H1 (cell line): ENCODE measurements at regions not wholly inside any gene's neighbourhood (a gene's known extent, or its start where the extent isn't known, plus 50 kb on each side); places are given as distances from the start of the nearest gene placed in this dataset.

Experiments
- CTCF ChIA-PET: fragments of 300-600 bp; sonication (Branson Sonifier 250); formaldehyde crosslinking; loops from one replicate; lab custom pipeline; 2021; ENCODE audit not compliant: partially characterized antibody; lab: Charles Lee
- POLR2A ChIA-PET: fragments of 300-600 bp; sonication (Branson Sonifier 250); formaldehyde crosslinking; loops from one replicate; lab custom pipeline; 2021; ENCODE audit warnings: inconsistent platforms; ENCODE audit not compliant: partially characterized antibody; lab: Charles Lee
- DNase-seq, 2 experiments: peaks; one replicate each; pipeline versions ENCODE4 v3.0.0 to v3.0.0-alpha.2; 2010 to 2022; ENCODE audit warnings: low spot score in 2 of 2, low read depth in 1 of 2, mixed read lengths in 1 of 2
- FAIRE-seq: peaks from 2 replicates; lab custom pipeline; 2011; peaks lifted over from hg19 to GRCh38; lab: Jason Lieb, UNC
- H2AFZ ChIP-seq: 2 replicates; pipeline ENCODE4 v1.8.1; 2012; ENCODE audit warnings: low read length, inconsistent platforms
- H2AK5ac ChIP-seq: 2 replicates; pipeline ENCODE4 v1.6.1; 2013; ENCODE audit warnings: low read depth, low read length
- H2BK120ac ChIP-seq: replicated peaks from 2 replicates; pipeline ENCODE3; 2013; ENCODE audit warnings: low read depth, low read length, inconsistent platforms
- H2BK12ac ChIP-seq: 2 replicates; pipeline ENCODE4 v1.6.1; 2013; ENCODE audit warnings: low read depth, low read length
- H2BK15ac ChIP-seq: 2 replicates; pipeline ENCODE4 v1.6.1; 2013; ENCODE audit warnings: low read length
- H2BK20ac ChIP-seq: 2 replicates; pipeline ENCODE4 v1.6.1; 2013; ENCODE audit warnings: low read length
- H2BK5ac ChIP-seq: 2 replicates; pipeline ENCODE4 v1.6.1; 2013; ENCODE audit warnings: low read depth, low read length
- H3K14ac ChIP-seq: 2 replicates; pipeline ENCODE4 v1.6.1; 2013; ENCODE audit warnings: inconsistent platforms; ENCODE audit not compliant: insufficient read length
- H3K18ac ChIP-seq: 2 replicates; pipeline ENCODE4 v1.6.1; 2013; ENCODE audit warnings: low read length; ENCODE audit errors: extremely low read depth
- H3K23ac ChIP-seq: 2 replicates; pipeline ENCODE4 v1.6.1; 2013; ENCODE audit warnings: inconsistent platforms; ENCODE audit not compliant: insufficient read length
- H3K23me2 ChIP-seq: 2 replicates; pipeline ENCODE4 v1.6.1; 2013; ENCODE audit warnings: low read depth, low read length
- H3K27ac ChIP-seq: 2 replicates; pipeline ENCODE4 v1.6.1; 2011; ENCODE audit warnings: low read depth, low read length, inconsistent platforms
- H3K27me3 ChIP-seq, 4 experiments: replicated peaks in 1 of 4; 1 replicate in 1 of 4; 2 replicates in 3 of 4; pipeline versions ENCODE4 v1.6.1 to v1.8.1; 2011 to 2013; ENCODE audit warnings: low read length in 3 of 4, mild to moderate bottlenecking in 3 of 4, inconsistent platforms in 2 of 4, mixed read lengths in 2 of 4, moderate library complexity in 1 of 4; ENCODE audit not compliant: control insufficient read depth in 3 of 4, insufficient read depth in 3 of 4; ENCODE audit errors: extremely low read depth in 1 of 4
- H3K36me3 ChIP-seq, 4 experiments: 2 replicates each; pipeline versions ENCODE4 v1.6.1 to v1.8.1; 2011 to 2013; ENCODE audit warnings: mild to moderate bottlenecking in 4 of 4, low read length in 3 of 4, moderate library complexity in 2 of 4, control low read depth in 1 of 4, inconsistent platforms in 1 of 4; ENCODE audit not compliant: insufficient read depth in 4 of 4, control insufficient read depth in 2 of 4
- H3K4ac ChIP-seq: replicated peaks from 2 replicates; pipeline ENCODE3; 2013; ENCODE audit warnings: low read length, low read depth, mixed read lengths, inconsistent platforms; ENCODE audit not compliant: insufficient read length
- H3K4me1 ChIP-seq, 4 experiments: replicated peaks in 1 of 4; 1 replicate in 1 of 4; 2 replicates in 3 of 4; pipeline versions ENCODE4 v1.6.1 to v1.8.1; 2011 to 2013; ENCODE audit warnings: low read length in 3 of 4, inconsistent platforms in 2 of 4, mixed read lengths in 1 of 4; ENCODE audit not compliant: insufficient read depth in 4 of 4, control insufficient read depth in 3 of 4
- H3K4me2 ChIP-seq, 2 experiments: 2 replicates each; pipeline versions ENCODE4 v1.6.1 to v1.8.1; 2011 to 2013; ENCODE audit warnings: low read depth in 2 of 2, low read length in 2 of 2, control low read depth in 1 of 2, inconsistent platforms in 1 of 2, mild to moderate bottlenecking in 1 of 2; ENCODE audit not compliant: insufficient read depth in 1 of 2
- H3K4me3 ChIP-seq, 4 experiments: fragments of 200-600, 300-600 bp in 1 of 4; sonication (generic), shearing (Covaris generic), sonication (Bioruptor Twin) in 1 of 4; 2 replicates each; pipeline versions ENCODE4 v1.5.1 to v1.8.1; 2011 to 2016; ENCODE audit warnings: low read length in 4 of 4, low read depth in 3 of 4, control low read depth in 2 of 4, inconsistent platforms in 2 of 4, mild to moderate bottlenecking in 2 of 4, mixed read lengths in 1 of 4, moderate library complexity in 1 of 4; ENCODE audit not compliant: insufficient read depth in 2 of 4; ENCODE audit errors: extremely low read depth in 1 of 4
- H3K56ac ChIP-seq: replicated peaks from 2 replicates; pipeline ENCODE3; 2013; ENCODE audit warnings: low read depth, mild to moderate bottlenecking, mixed read lengths, low read length, inconsistent platforms; ENCODE audit not compliant: insufficient read length
- H3K79me1 ChIP-seq: 2 replicates; pipeline ENCODE4 v1.6.1; 2013; ENCODE audit warnings: low read depth, low read length, control low read depth
- H3K79me2 ChIP-seq, 2 experiments: 2 replicates each; pipeline versions ENCODE4 v1.6.1 to v1.8.1; 2012 to 2013; ENCODE audit warnings: low read length in 2 of 2, mild to moderate bottlenecking in 2 of 2, inconsistent platforms in 1 of 2; ENCODE audit not compliant: insufficient read depth in 2 of 2, control insufficient read depth in 1 of 2
- H3K9ac ChIP-seq, 4 experiments: replicated peaks in 1 of 4; 1 replicate in 1 of 4; 2 replicates in 3 of 4; pipeline versions ENCODE4 v1.6.1 to v1.8.1; 2011 to 2013; ENCODE audit warnings: low read depth in 3 of 4, low read length in 3 of 4, control low read depth in 2 of 4, mild to moderate bottlenecking in 2 of 4, moderate library complexity in 2 of 4, inconsistent platforms in 1 of 4; ENCODE audit errors: extremely low read depth in 1 of 4
- H3K9me3 ChIP-seq, 2 experiments: 2 replicates each; pipeline versions ENCODE4 v1.6.1 to v1.8.1; 2012 to 2013; ENCODE audit warnings: mild to moderate bottlenecking in 2 of 2, moderate library complexity in 2 of 2, control low read depth in 1 of 2, inconsistent platforms in 1 of 2, low read depth in 1 of 2, low read length in 1 of 2, mixed read lengths in 1 of 2; ENCODE audit not compliant: insufficient read depth in 2 of 2
- H4K20me1 ChIP-seq, 2 experiments: replicated peaks in 1 of 2; 2 replicates each; pipeline versions ENCODE3 to v1.8.1; 2011 to 2013; ENCODE audit warnings: inconsistent platforms in 2 of 2, low read length in 2 of 2, mild to moderate bottlenecking in 1 of 2; ENCODE audit not compliant: insufficient read depth in 2 of 2, control insufficient read depth in 1 of 2
- H4K5ac ChIP-seq: 2 replicates; pipeline ENCODE4 v1.6.1; 2013; ENCODE audit warnings: low read length, low read depth, mixed read lengths, inconsistent platforms; ENCODE audit not compliant: insufficient read length
- H4K8ac ChIP-seq: 2 replicates; pipeline ENCODE4 v1.8.0; 2013; ENCODE audit warnings: mild to moderate bottlenecking, moderate library complexity, low read length, inconsistent platforms; ENCODE audit not compliant: insufficient read depth; ENCODE audit errors: extremely low read depth
- H4K91ac ChIP-seq: replicated peaks from 2 replicates; pipeline ENCODE3; 2013; ENCODE audit warnings: low read length, mixed read lengths, inconsistent platforms; ENCODE audit not compliant: insufficient read length
- ASH2L ChIP-seq: fragments of 200-600, 300-600 bp; sonication (generic); IDR thresholded peaks from one replicate; pipeline ENCODE4 v1.7.1; 2017; ENCODE audit warnings: low read length
- BCL11A ChIP-seq, 2 experiments: IDR thresholded peaks; one replicate each; pipeline ENCODE4 v1.6.1; 2011; ENCODE audit warnings: low read depth in 2 of 2, low read length in 2 of 2, mild to moderate bottlenecking in 2 of 2
- CBX5 ChIP-seq: fragments of 300-800, 300-1000 bp; sonication (generic); IDR thresholded peaks from 2 replicates; pipeline ENCODE4 v1.7.1; 2016; ENCODE audit warnings: antibody characterized with exemption, low read length, low read depth
- HDAC6 ChIP-seq: IDR thresholded peaks from one replicate; pipeline ENCODE4 v1.7.1; 2012; ENCODE audit warnings: low read depth, mild to moderate bottlenecking, inconsistent platforms, low read length, moderate library complexity
- JUND ChIP-seq: IDR thresholded peaks from 2 replicates; pipeline ENCODE4 v1.6.1; 2011; ENCODE audit warnings: mild to moderate bottlenecking, improper control_type of control experiment, low read length
- KDM5A ChIP-seq: fragments of 200-600 bp; IDR thresholded peaks from 2 replicates; pipeline ENCODE4 v1.7.1; 2012; ENCODE audit warnings: mild to moderate bottlenecking, low read length, inconsistent platforms, mixed read lengths
- MAX ChIP-seq: IDR thresholded peaks from 2 replicates; pipeline ENCODE4 v1.6.1; 2012; ENCODE audit warnings: inconsistent platforms
- NRF1 ChIP-seq: IDR thresholded peaks from 2 replicates; pipeline ENCODE4 v1.6.1; 2011; ENCODE audit warnings: mild to moderate bottlenecking, low read depth, low read length, improper control_type of control experiment
- POLR2A ChIP-seq, 2 experiments: IDR thresholded peaks; 1 replicate in 1 of 2; 2 replicates in 1 of 2; pipeline ENCODE4 v1.6.1; 2011; ENCODE audit warnings: low read depth in 2 of 2, low read length in 2 of 2, mild to moderate bottlenecking in 2 of 2; ENCODE audit errors: control extremely low read depth in 1 of 2
- RBBP5 ChIP-seq: IDR thresholded peaks from 2 replicates; pipeline ENCODE4 v1.7.1; 2012; ENCODE audit warnings: low read depth, mild to moderate bottlenecking, inconsistent platforms, low read length, moderate library complexity, borderline replicate concordance
- RXRA ChIP-seq: IDR thresholded peaks from 2 replicates; pipeline ENCODE4 v1.6.1; 2011; ENCODE audit warnings: low read depth, mild to moderate bottlenecking, low read length, moderate library complexity; ENCODE audit not compliant: insufficient read depth
- SIN3A ChIP-seq, 2 experiments: IDR thresholded peaks in 1 of 2; conservative IDR thresholded peaks in 1 of 2; 2 replicates each; pipeline ENCODE4 v1.6.1; 2011 to 2012; ENCODE audit warnings: low read length in 2 of 2, improper control_type of control experiment in 1 of 2, low read depth in 1 of 2, mild to moderate bottlenecking in 1 of 2
- SP4 ChIP-seq: IDR thresholded peaks from 2 replicates; pipeline ENCODE4 v1.6.1; 2012; ENCODE audit warnings: low read length, inconsistent platforms
- YY1 ChIP-seq: IDR thresholded peaks from 2 replicates; pipeline ENCODE4 v1.6.1; 2011; ENCODE audit warnings: low read depth, mild to moderate bottlenecking, low read length
- WGBS, 2 experiments: shearing (Covaris generic) in 1 of 2; methylation state at CpG; one replicate each; pipeline versions ENCODE4 v1.1.6 to v1.1.7; 2013 to 2015; ENCODE audit warnings: low lambda C conversion rate in 2 of 2, mixed read lengths in 2 of 2, inconsistent platforms in 1 of 2, low coverage in 1 of 2, missing lambda C conversion rate in 1 of 2; ENCODE audit not compliant: insufficient replicate concordance in 2 of 2, insufficient coverage in 1 of 2, insufficient read length in 1 of 2; ENCODE audit errors: extremely low coverage in 1 of 2, missing lambda C conversion rate in 1 of 2; 5-methylcytosine and 5-hydroxymethylcytosine counted together

GRCh38 chr7:10101351-10101750, 872.3 kb upstream of the PHF14 start:
- Histone ChIP-seq H3K23me2 (no peaks in the 10 kb centered on the region), H3K14ac (no peak overlapping the region), H3K36me3 (no peaks in the 10 kb centered on the region), H3K23ac (no peak overlapping the region), H3K4ac (no peak overlapping the region), H4K20me1 (no peaks in the 10 kb centered on the region)
- POLR2A ChIA-PET: no interaction called here
- TF ChIP-seq SP4: no peak
- TF ChIP-seq KDM5A: no peak
- TF ChIP-seq ASH2L: no peak
- no peak for TF ChIP-seq NRF1
- TF ChIP-seq HDAC6: no peak
- TF ChIP-seq BCL11A (IDR thresholded peaks at IDR 0.05; ENCODE audit: low read depth in 2 of 2, low read length in 2 of 2): no peak
- TF ChIP-seq RXRA: no peak
- no peak for TF ChIP-seq CBX5
- TF ChIP-seq SIN3A (conservative IDR thresholded peaks at IDR 0.05 in 1 of 2, IDR thresholded peaks at IDR 0.05 in 1 of 2; ENCODE audit: low read depth in 1 of 2, low read length in 2 of 2): no peak
- no peak for TF ChIP-seq POLR2A (IDR thresholded peaks at IDR 0.05; ENCODE audit: control extremely low read depth in 1 of 2, low read depth in 2 of 2, low read length in 2 of 2)
- no peak for TF ChIP-seq JUND
- TF ChIP-seq MAX: no peak
- no peak for TF ChIP-seq YY1
- TF ChIP-seq RBBP5: no peak
- TF ChIP-seq, all 59 proteins: peak for 0
- Histone ChIP-seq H3K79me1 (no peaks in the 10 kb centered on the region), H3K56ac (no peak overlapping the region), H2AFZ (no peak overlapping the region), H2BK12ac (no peak overlapping the region), H3K27me3 (no peaks in the 10 kb centered on the region), H2BK15ac (no peak overlapping the region), H3K4me1 (no peaks in the 10 kb centered on the region), H4K91ac (no peak overlapping the region), H3K4me3 (no peak overlapping the region), H2AK5ac (no peak overlapping the region), H3K9me3 (no peaks in the 10 kb centered on the region), H3K9ac (no peak overlapping the region), H2BK5ac (no peak overlapping the region), H3K4me2 (no peak overlapping the region), H3K27ac (no peak overlapping the region), H4K5ac (no peak overlapping the region), H2BK20ac (no peak overlapping the region), H3K79me2 (no peaks in the 10 kb centered on the region), H2BK120ac (no peak overlapping the region), H3K18ac (no peak overlapping the region), H4K8ac (no peak overlapping the region)
- WGBS, 2 experiments: 88% methylated on average over 2 of the region's 2 CpGs; no CpG with 5 or more reads in 1 of the 2 experiments
- FAIRE-seq (no peak), DNase-seq (no peak)
- CTCF ChIA-PET: no interaction called here
